ENCODE measurements at regions not wholly inside any gene's neighbourhood (a gene's known extent, or its start where the extent isn't known, plus 50 kb on each side); places are given as distances from the start of the nearest gene placed in this dataset.

GRCh38 chr4:81564025-81564424 is 92.3 kb upstream of the RASGEF1B start:
- intact Hi-C loops (cut with micrococcal nuclease), result loop anchor here (2.0 to 10.0 kb wide), 3 partner anchors 51 to 57 kb away; no protein-coding TSS in a partner anchor

GRCh38 chr4:81562093-81562492 is 90.4 kb upstream of the RASGEF1B start:
- Histone ChIP-seq H3K27ac (ENCODE audit: low read depth in 1 of 2, low read length in 2 of 2) (peak overlapping the region in 1 of 2 donors; percentile 81), H4K20me1 (ENCODE audit: insufficient read depth, low read length) (no peaks in the 10 kb centered on the region), H2AFZ (ENCODE audit: insufficient read depth, low read depth, low read length, poor library complexity, severe bottlenecking) (no peak overlapping the region), H3K27me3 (ENCODE audit: control insufficient read depth in 2 of 2, insufficient read depth in 2 of 2, low read length in 2 of 2) (no peaks in the 10 kb centered on the region), H3K4me2 (replicated peaks; ENCODE audit: extremely low read depth, low read length, poor library complexity, severe bottlenecking) (peak overlapping the region; percentile 36), H3K9me3 (replicated peaks in 1 of 2; ENCODE audit: control insufficient read depth in 1 of 2, insufficient read depth in 1 of 2, low read length in 2 of 2) (no peaks in the 10 kb centered on the region), H3K9ac (ENCODE audit: insufficient read depth, low read length, poor library complexity, severe bottlenecking) (no peak overlapping the region), H3K79me2 (ENCODE audit: insufficient read depth, low read length) (no peaks in the 10 kb centered on the region), H3K4me1 (ENCODE audit: control insufficient read depth in 1 of 2, insufficient read depth in 2 of 2, low read length in 2 of 2) (peaks cover 27 to 37% of the 10 kb centered on the region in 2 donors), H3K4me3 (replicated peaks in 1 of 3; ENCODE audit: low read depth in 2 of 3, low read length in 3 of 3) (no peak overlapping the region), H3K36me3 (replicated peaks in 1 of 2; ENCODE audit: control insufficient read depth in 1 of 2, insufficient read depth in 2 of 2, low read length in 2 of 2) (no peaks in the 10 kb centered on the region)
- TF ChIP-seq, protein P1, sequence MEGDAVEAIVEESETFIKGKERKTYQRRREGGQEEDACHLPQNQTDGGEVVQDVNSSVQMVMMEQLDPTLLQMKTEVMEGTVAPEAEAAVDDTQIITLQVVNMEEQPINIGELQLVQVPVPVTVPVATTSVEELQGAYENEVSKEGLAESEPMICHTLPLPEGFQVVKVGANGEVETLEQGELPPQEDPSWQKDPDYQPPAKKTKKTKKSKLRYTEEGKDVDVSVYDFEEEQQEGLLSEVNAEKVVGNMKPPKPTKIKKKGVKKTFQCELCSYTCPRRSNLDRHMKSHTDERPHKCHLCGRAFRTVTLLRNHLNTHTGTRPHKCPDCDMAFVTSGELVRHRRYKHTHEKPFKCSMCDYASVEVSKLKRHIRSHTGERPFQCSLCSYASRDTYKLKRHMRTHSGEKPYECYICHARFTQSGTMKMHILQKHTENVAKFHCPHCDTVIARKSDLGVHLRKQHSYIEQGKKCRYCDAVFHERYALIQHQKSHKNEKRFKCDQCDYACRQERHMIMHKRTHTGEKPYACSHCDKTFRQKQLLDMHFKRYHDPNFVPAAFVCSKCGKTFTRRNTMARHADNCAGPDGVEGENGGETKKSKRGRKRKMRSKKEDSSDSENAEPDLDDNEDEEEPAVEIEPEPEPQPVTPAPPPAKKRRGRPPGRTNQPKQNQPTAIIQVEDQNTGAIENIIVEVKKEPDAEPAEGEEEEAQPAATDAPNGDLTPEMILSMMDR (IDR thresholded peaks at IDR 0.05), result no peak
- DNase-seq, result peak; percentile 83 to 95 (median 93)
- intact Hi-C loops (cut with micrococcal nuclease), result loop anchor here (2.0 to 10.0 kb wide), 3 partner anchors 53 to 89 kb away; no protein-coding TSS in a partner anchor
- Mint-ChIP-seq H3K4me3 (no peak overlapping the region), H3K9me3 (no peaks in the 10 kb centered on the region), H3K27ac (peak overlapping the region; percentile 82 to 91 (median 89)), H3K36me3 (peaks cover 0 to 3% of the 10 kb centered on the region in 2 donors), H3K4me1 (peaks cover 38% of the 10 kb centered on the region), H3K27me3 (ENCODE audit: low read depth in 3 of 3) (peaks cover 0 to 1% (median 0%) of the 10 kb centered on the region in 3 donors)
- no CpG with 5 or more reads among the region's 1 CpG for WGBS (ENCODE audit: insufficient coverage)

More at GRCh38 chr4:81564025-81564424, 92.3 kb upstream of the RASGEF1B start:
- no peaks in the 10 kb centered on the region for H4K20me1 ChIP-seq (ENCODE audit: insufficient read depth, low read length)
- H3K36me3 ChIP-seq (replicated peaks in 1 of 2; ENCODE audit: control insufficient read depth in 1 of 2, insufficient read depth in 2 of 2, low read length in 2 of 2), result no peaks in the 10 kb centered on the region
- Mint-ChIP-seq H3K36me3 (peaks cover 0 to 3% of the 10 kb centered on the region in 2 donors), H3K4me1 (peaks cover 38% of the 10 kb centered on the region), H3K4me3 (no peak overlapping the region), H3K9me3 (peaks cover 0 to 2% (median 0%) of the 10 kb centered on the region in 7 donors), H3K27ac (peak overlapping the region in 5 of 7 donors; percentile 41 to 76 (median 57)), H3K27me3 (ENCODE audit: low read depth in 3 of 3) (peaks cover 0 to 3% (median 0%) of the 10 kb centered on the region in 3 donors)
- no peaks in the 10 kb centered on the region for H3K27me3 ChIP-seq (ENCODE audit: control insufficient read depth in 2 of 2, insufficient read depth in 2 of 2, low read length in 2 of 2)
- TF ChIP-seq, protein P1 (IDR thresholded peaks at IDR 0.05), result no peak
- no peak overlapping the region for H3K9ac ChIP-seq (ENCODE audit: insufficient read depth, low read length, poor library complexity, severe bottlenecking)
- peaks cover 27 to 37% of the 10 kb centered on the region in 2 donors for H3K4me1 ChIP-seq (ENCODE audit: control insufficient read depth in 1 of 2, insufficient read depth in 2 of 2, low read length in 2 of 2)
- WGBS (ENCODE audit: insufficient coverage), result no CpG with 5 or more reads among the region's 3 CpGs
- no peak overlapping the region for H3K27ac ChIP-seq (ENCODE audit: low read depth in 1 of 2, low read length in 2 of 2)
- DNase-seq, result no peak
- H3K79me2 ChIP-seq (ENCODE audit: insufficient read depth, low read length), result no peaks in the 10 kb centered on the region
- no peak overlapping the region for H3K4me3 ChIP-seq (replicated peaks in 1 of 3; ENCODE audit: low read depth in 2 of 3, low read length in 3 of 3)
- no peak overlapping the region for H2AFZ ChIP-seq (ENCODE audit: insufficient read depth, low read depth, low read length, poor library complexity, severe bottlenecking)
- H3K9me3 ChIP-seq (replicated peaks in 1 of 2; ENCODE audit: control insufficient read depth in 1 of 2, insufficient read depth in 1 of 2, low read length in 2 of 2), result no peaks in the 10 kb centered on the region
- H3K4me2 ChIP-seq (replicated peaks; ENCODE audit: extremely low read depth, low read length, poor library complexity, severe bottlenecking), result no peak overlapping the region

Measured in CD14-positive monocyte (primary cell).